OCI-LY7 (cell line): ENCODE measurements at regions not wholly inside any gene's neighbourhood (a gene's known extent, or its start where the extent isn't known, plus 50 kb on each side); places are given as distances from the start of the nearest gene placed in this dataset.

Source experiments
- CTCF ChIP-seq: fragments of 200-600 bp; sonication (generic); conservative IDR thresholded peaks from 2 replicates; pipeline ENCODE4 v1.5.1; 2014; ENCODE audit warnings: mild to moderate bottlenecking, antibody characterized with exemption, low read length, moderate library complexity, mixed read lengths
- EZH2phosphoT487 ChIP-seq: fragments of 200-600 bp; sonication (generic); IDR thresholded peaks from 2 replicates; pipeline ENCODE4 v1.6.1; 2018; ENCODE audit warnings: low read depth, borderline replicate concordance, mild to moderate bottlenecking, mixed run types, antibody characterized with exemption, low read length, moderate library complexity, mixed read lengths

DNA sequence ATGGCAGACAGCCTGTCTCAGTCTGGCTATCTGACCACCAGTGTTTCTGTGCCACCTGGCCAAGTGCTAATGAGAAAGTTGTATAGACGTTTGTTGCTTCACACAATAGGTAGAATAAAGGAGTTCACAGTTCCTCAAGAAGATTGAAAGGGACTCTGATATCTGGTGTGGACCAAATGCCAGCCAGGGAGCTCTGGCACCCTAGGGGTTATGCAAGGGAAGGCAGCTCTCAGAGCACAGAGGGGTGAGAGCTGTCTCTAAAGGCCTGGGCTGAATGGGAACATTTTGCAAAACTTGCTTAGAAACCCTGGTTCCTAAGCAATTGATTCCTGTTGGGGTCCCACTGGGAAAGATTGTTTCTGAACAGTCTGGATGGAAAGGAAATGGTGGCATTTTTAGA, 553.8 kb downstream of the EPHA4 start:
- TF ChIP-seq CTCF (no peak), EZH2phosphoT487 (no peak)
